ENCODE measurements at regions not wholly inside any gene's neighbourhood (a gene's known extent, or its start where the extent isn't known, plus 50 kb on each side); places are given as distances from the start of the nearest gene placed in this dataset.

- no peak for TF ChIP-seq CTCF (IDR thresholded peaks at IDR 0.05)
- no peak for TF ChIP-seq EP300 (IDR thresholded peaks at IDR 0.05)
- TF ChIP-seq POLR2A (IDR thresholded peaks at IDR 0.05) = no peak
Measured at GRCh38 chr5:27140831-27141230, 102.4 kb upstream of the CDH9 start.

Data from ovary (tissue), 3 donors.